ENCODE measurements at regions not wholly inside any gene's neighbourhood (a gene's known extent, or its start where the extent isn't known, plus 50 kb on each side); places are given as distances from the start of the nearest gene placed in this dataset.

GRCh38 chr13:40471911-40472310 is 194.5 kb downstream of the FOXO1 start:
- TF ChIP-seq ZNF600 (tag by site-specific recombination; IDR thresholded peaks at IDR 0.05): no peak
- no peak for TF ChIP-seq ZNF701 (tag by site-specific recombination; IDR thresholded peaks at IDR 0.05)
- TF ChIP-seq KLF7 (tag by site-specific recombination; IDR thresholded peaks at IDR 0.05; ENCODE audit: borderline replicate concordance): no peak
- TF ChIP-seq ZNF202 (tag by site-specific recombination; IDR thresholded peaks at IDR 0.05; ENCODE audit: borderline replicate concordance): no peak
- TF ChIP-seq HOXA7 (CRISPR knock-in tag; IDR thresholded peaks at IDR 0.05; ENCODE audit: borderline replicate concordance): no peak
- TF ChIP-seq ZNF239 (tag by site-specific recombination; IDR thresholded peaks at IDR 0.05): no peak
- no peak for TF ChIP-seq ZNF132 (tag by site-specific recombination; IDR thresholded peaks at IDR 0.05; ENCODE audit: borderline replicate concordance)
- TF ChIP-seq ZNF585B (tag by site-specific recombination; IDR thresholded peaks at IDR 0.05): no peak
- no peak for TF ChIP-seq ZNF426 (tag by site-specific recombination; IDR thresholded peaks at IDR 0.05)
- TF ChIP-seq ZFP3 (tag by site-specific recombination; IDR thresholded peaks at IDR 0.05; ENCODE audit: low read depth): no peak
- TF ChIP-seq ZNF433 (tag by site-specific recombination; IDR thresholded peaks at IDR 0.05; ENCODE audit: low read depth): no peak
- no peak for TF ChIP-seq ZNF514 (tag by site-specific recombination; IDR thresholded peaks at IDR 0.05)
- no peak for TF ChIP-seq ZNF621 (tag by site-specific recombination; IDR thresholded peaks at IDR 0.05)
- TF ChIP-seq MYNN (tag by site-specific recombination; IDR thresholded peaks at IDR 0.05; ENCODE audit: borderline replicate concordance): no peak
- no peak for TF ChIP-seq PRDM10 (tag by site-specific recombination; IDR thresholded peaks at IDR 0.05)
- Histone ChIP-seq H3K36me3 (ENCODE audit: control insufficient read depth in 2 of 2, insufficient read depth in 1 of 2, low read length in 2 of 2) (no peaks in the 10 kb centered on the region), H3K27ac (ENCODE audit: extremely low read depth, low read depth, low read length) (no peak overlapping the region), H3K4me3 (ENCODE audit: low read depth, low read length) (no peak overlapping the region), H3K9me3 (ENCODE audit: control insufficient read depth, insufficient read depth, low read depth, low read length) (no peaks in the 10 kb centered on the region), H3K4me1 (ENCODE audit: control insufficient read depth, insufficient read depth, low read length) (no peaks in the 10 kb centered on the region)
- CTCF ChIA-PET: no interaction called here
- POLR2A ChIA-PET: no interaction called here

- no peak overlapping the region for H3K4me3 ChIP-seq (ENCODE audit: low read depth, low read length)
- POLR2A ChIA-PET: interaction anchor here (0.9 kb wide), 1 partner anchor 9 kb away, joined by 3 read pairs; no protein-coding TSS in a partner anchor
- CTCF ChIA-PET: no interaction called here
- TF ChIP-seq ZNF394 (tag by site-specific recombination; IDR thresholded peaks at IDR 0.05; ENCODE audit: borderline replicate concordance) (no peak), ZNF18 (tag by site-specific recombination; IDR thresholded peaks at IDR 0.05) (no peak), ZNF549 (tag by site-specific recombination; IDR thresholded peaks at IDR 0.05) (no peak), ZNF548 (tag by site-specific recombination; IDR thresholded peaks at IDR 0.05) (no peak), ZNF670 (tag by site-specific recombination; IDR thresholded peaks at IDR 0.05; ENCODE audit: low read depth) (no peak), ZNF785 (tag by site-specific recombination; IDR thresholded peaks at IDR 0.05) (no peak), ZNF239 (tag by site-specific recombination; IDR thresholded peaks at IDR 0.05) (no peak), TCF7L2 (IDR thresholded peaks at IDR 0.05; ENCODE audit: borderline replicate concordance, low read depth, low read length) (no peak), ZNF335 (tag by site-specific recombination; conservative IDR thresholded peaks at IDR 0.05) (no peak), REST (tag by site-specific recombination; IDR thresholded peaks at IDR 0.05) (no peak), SETDB1 (IDR thresholded peaks at IDR 0.05; ENCODE audit: insufficient read length, low read length) (no peak)
- H3K27ac ChIP-seq (ENCODE audit: extremely low read depth, low read depth, low read length): no peak overlapping the region
- H3K9me3 ChIP-seq (ENCODE audit: control insufficient read depth, insufficient read depth, low read depth, low read length): no peaks in the 10 kb centered on the region
- no peaks in the 10 kb centered on the region for H3K4me1 ChIP-seq (ENCODE audit: control insufficient read depth, insufficient read depth, low read length)
- no peaks in the 10 kb centered on the region for H3K36me3 ChIP-seq (ENCODE audit: control insufficient read depth in 2 of 2, insufficient read depth in 1 of 2, low read length in 2 of 2)
Observed at GRCh38 chr13:40472427-40473220, 193.8 kb downstream of the FOXO1 start.
